GM12875 (cell line): ENCODE measurements at regions not wholly inside any gene's neighbourhood (a gene's known extent, or its start where the extent isn't known, plus 50 kb on each side); places are given as distances from the start of the nearest gene placed in this dataset.

ENCODE experiments used
- H3K4me3 ChIP-seq: one replicate; pipeline ENCODE4 v1.5.1; 2011; ENCODE audit warnings: low read depth, low read length, control low read depth
- CTCF ChIP-seq: IDR thresholded peaks from 2 replicates; pipeline ENCODE4 v1.5.1; 2011; ENCODE audit warnings: low read depth, mild to moderate bottlenecking, control low read depth, inconsistent platforms, low read length, moderate library complexity, borderline replicate concordance; ENCODE audit not compliant: insufficient read depth

DNA sequence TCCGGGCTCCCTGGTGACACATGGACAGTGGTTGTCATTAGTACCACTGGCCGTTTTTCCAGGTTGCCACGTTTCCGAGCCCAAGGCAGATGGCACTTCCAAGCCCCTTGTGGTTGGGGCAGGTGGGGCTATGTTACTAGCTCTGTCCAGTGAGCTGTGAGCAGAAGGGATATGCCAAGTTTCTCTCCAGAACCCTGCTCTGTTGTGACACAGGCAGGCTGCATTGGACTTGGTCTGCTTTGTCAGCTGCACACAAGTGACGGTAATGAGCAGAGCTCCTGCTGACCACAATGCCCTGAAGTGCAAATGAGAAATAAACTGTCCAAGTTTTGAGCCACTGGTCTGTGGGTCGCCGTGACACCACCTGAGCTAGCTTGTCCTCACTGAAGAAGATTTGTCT is 118.8 kb downstream of the GYPC start:
- no peak overlapping the region for H3K4me3 ChIP-seq
- no peak for TF ChIP-seq CTCF

DNA sequence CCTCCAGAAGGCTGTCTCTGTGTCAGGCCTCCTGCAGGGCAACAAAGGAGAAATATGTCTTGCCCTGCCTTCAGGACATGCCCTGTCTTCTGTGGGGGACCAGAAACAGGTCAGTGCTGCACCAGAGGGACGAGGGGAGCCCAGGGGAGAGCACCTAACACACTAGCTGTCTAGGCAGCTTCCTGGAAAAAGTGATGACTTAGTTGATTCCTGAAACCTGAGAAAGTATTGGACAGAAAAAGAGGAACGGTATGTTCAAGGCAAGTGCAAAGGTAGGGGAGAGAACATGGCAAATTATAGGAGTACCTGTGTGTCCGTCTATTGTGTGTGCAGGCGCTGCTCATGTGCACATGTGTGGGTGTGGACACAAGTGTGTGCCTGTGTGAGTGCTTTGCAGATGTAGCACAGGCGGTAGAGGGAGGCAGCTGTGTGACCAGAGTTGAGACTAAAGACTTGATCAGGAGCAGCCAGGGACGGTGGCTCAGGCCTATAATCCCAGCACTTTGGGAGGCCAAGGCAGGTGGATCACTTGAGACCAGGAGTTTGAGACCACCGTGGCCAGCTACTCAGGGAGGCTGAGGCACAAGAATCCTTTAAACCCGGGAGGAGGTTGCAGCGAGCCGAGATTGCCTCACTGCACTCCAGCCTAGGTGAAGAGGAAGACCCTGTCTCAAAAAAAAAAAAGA is 119.5 kb downstream of the GYPC start:
- no peak overlapping the region for H3K4me3 ChIP-seq
- TF ChIP-seq CTCF = no peak

DNA sequence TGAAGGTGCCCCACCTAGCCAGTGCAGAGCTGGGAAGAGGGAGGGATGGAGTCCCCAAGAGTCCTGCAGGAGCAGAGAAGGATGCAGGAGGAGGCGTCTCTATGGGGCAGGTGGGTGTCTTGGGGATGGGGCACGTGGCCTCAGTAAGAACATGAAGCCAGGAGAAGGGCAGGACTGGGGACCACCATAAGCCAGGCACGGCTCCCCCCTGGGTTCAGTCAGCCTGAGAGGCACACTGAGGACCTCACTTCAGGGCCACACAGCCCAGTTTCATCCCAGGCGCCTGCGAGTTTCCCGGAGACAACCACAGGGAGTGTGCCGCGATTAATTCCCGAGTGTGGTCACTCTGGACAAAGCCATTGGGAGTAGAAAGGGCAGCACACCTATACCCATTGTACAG is 120.3 kb downstream of the GYPC start:
- no peak overlapping the region for H3K4me3 ChIP-seq
- TF ChIP-seq CTCF = no peak

DNA sequence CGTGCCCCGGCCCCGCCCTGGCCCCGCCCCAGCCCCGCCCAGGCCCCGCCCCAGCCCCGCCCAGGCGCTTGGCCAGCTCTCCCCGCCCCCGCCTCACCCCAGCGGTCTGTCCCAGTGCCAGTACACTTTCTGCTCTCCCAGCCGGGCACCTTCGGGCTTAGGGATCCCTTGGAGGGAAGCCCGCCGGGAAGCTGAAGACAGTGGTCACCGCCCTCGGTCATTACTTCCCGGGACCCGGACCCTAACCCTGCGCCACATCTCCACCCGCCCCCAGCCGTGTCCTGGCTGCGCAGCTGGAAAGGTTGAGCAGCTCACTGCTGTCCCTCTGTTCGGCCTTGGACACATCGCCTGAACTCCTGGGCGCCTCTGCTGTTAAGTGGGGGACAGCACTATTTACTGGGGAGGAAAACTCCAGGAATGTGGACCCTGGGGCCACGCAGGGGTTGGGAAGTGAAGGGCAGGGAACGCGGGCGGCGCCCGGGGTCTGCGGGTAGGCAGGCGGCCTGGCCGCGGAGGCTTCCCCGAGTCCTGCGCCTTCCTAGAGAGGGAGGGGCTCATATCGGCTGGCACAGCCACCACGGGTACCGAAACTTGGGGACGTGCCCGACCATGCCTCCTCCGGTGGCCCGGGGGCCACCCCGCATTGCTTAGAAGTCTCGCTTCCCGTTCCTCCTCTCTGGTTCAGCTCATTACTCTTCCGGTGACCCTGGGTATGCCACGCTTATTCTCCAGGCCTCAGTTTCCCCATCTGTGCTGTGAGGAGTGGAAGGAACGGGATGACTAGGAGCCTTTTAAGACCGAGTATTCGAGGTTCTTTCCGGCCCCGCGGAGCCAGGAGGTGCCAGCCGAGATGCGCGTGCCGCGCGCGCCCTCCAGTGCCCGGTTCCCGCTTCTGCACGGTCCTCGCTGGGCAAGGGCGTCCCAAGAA is 121.0 kb downstream of the GYPC start:
- H3K4me3 ChIP-seq = peak overlapping the region; percentile 51
- peak; percentile 98 for TF ChIP-seq CTCF

GRCh38 chr2:126777620-126777978 is 121.1 kb upstream of the TEX51 start:
- TF ChIP-seq CTCF = no peak
- no peak overlapping the region for H3K4me3 ChIP-seq

DNA sequence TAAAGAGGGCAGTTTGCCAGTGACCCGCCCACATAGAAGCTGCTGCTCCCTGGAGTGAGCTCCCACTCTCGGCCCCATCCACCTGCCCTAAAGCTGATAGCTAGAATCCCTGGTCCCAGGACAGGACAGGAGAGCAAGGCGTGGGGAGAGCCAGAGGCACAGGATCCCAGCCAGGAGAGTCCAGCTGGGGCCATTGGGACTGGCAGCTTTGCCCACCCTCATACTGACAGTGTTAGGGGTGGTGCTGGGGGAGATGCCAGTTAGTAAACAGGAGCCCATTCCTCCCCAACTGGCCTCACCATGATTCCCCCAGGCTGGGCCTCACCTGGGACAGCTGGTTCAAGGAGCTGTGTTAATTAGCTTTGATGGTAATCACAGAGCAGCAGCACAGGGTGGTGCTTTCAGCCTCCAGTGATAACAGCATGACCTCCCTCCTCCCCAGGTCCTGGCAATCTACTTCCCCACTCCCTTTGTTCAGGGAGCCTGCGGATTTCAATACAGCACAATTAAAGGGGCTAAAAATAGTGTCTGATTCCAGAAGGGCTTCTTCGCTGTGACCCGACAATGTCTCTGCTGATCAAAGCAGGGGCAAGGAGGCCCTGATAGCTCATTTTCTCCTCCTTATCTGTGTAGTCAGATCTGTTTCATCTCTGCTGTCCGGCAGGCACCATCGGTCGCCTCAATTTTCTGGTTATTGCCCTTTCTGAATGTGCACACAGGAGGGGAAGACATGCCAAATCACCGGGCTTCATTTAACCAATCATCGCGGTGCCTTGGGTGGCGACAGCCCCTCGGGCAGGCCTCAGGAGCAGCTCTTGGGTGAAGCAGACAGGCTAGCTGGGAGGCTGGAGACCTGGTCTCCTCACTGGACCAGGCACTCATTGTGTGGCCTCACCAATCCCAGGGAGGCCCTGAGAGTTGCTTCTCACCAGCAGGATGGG is 119.9 kb upstream of the TEX51 start:
- TF ChIP-seq CTCF = no peak
- H3K4me3 ChIP-seq = no peak overlapping the region
